Endothelial cell of umbilical vein (primary cell): ENCODE measurements at regions not wholly inside any gene's neighbourhood (a gene's known extent, or its start where the extent isn't known, plus 50 kb on each side); places are given as distances from the start of the nearest gene placed in this dataset.

Experiments used
- BruUV-seq: library from RNA; stranded (reverse); fragments of 400-500 nt; replicated peaks from 2 replicates; lab custom pipeline; 2021; lab: Mats Ljungman, UMichigan
- CTCF ChIA-PET: fragments of 300-600, 350-600 bp; sonication (Branson Sonifier 250); formaldehyde crosslinking; loops from one replicate; lab custom pipeline; 2021; ENCODE audit warnings: antibody characterized with exemption, inconsistent platforms; lab: Charles Lee
- POLR2A ChIA-PET: fragments of 300-600, 350-600 bp; sonication (Branson Sonifier 250); formaldehyde crosslinking; loops from one replicate; lab custom pipeline; 2021; ENCODE audit warnings: antibody characterized with exemption, inconsistent platforms; lab: Charles Lee
- DNase-seq: peaks from one replicate; pipeline ENCODE4 v3.0.0-alpha.2; 2011; ENCODE audit warnings: low read depth, low spot score
- FAIRE-seq: peaks from 2 replicates; lab custom pipeline; 2011; peaks lifted over from hg19 to GRCh38; lab: Jason Lieb, UNC
- H2AFZ ChIP-seq: 2 replicates; pipeline ENCODE4 v1.6.0; 2012; ENCODE audit warnings: low read depth, low read length, control low read depth, inconsistent platforms
- H3K27ac ChIP-seq: 2 replicates; pipeline ENCODE4 v1.5.1; 2011; ENCODE audit warnings: low read depth, mild to moderate bottlenecking, control low read depth, low read length, moderate library complexity; ENCODE audit not compliant: insufficient read depth
- H3K27me3 ChIP-seq, 2 experiments: 2 replicates each; pipeline versions ENCODE4 v1.6.0 to v1.6.1; 2011; ENCODE audit warnings: low read length in 2 of 2, mixed read lengths in 1 of 2; ENCODE audit not compliant: control insufficient read depth in 2 of 2, insufficient read depth in 2 of 2
- H3K36me3 ChIP-seq, 2 experiments: 2 replicates in 1 of 2; 3 replicates in 1 of 2; pipeline ENCODE4 v1.5.1; 2011; ENCODE audit warnings: low read length in 2 of 2, mild to moderate bottlenecking in 1 of 2, moderate library complexity in 1 of 2; ENCODE audit not compliant: control insufficient read depth in 2 of 2, insufficient read depth in 2 of 2; ENCODE audit errors: extremely low read depth in 1 of 2
- H3K4me1 ChIP-seq: 3 replicates; pipeline ENCODE4 v1.5.1; 2011; ENCODE audit warnings: mild to moderate bottlenecking, low read length; ENCODE audit not compliant: control insufficient read depth, insufficient read depth; ENCODE audit errors: extremely low read depth
- H3K4me2 ChIP-seq: 2 replicates; pipeline ENCODE4 v1.6.1; 2011; ENCODE audit warnings: low read length, control low read depth, mixed read lengths; ENCODE audit not compliant: insufficient read depth
- H3K4me3 ChIP-seq, 3 experiments: fragments of 200-600 bp in 1 of 3; sonication (generic), shearing (Covaris generic) in 1 of 3; replicated peaks in 1 of 3; 2 replicates each; pipeline ENCODE4 v1.5.1; 2011 to 2016; ENCODE audit warnings: control low read depth in 3 of 3, low read length in 3 of 3, mild to moderate bottlenecking in 2 of 3, inconsistent platforms in 1 of 3, low read depth in 1 of 3, moderate library complexity in 1 of 3; ENCODE audit not compliant: insufficient read depth in 1 of 3
- H3K79me2 ChIP-seq: 2 replicates; pipeline ENCODE4 v1.6.0; 2012; ENCODE audit warnings: low read length, inconsistent platforms; ENCODE audit not compliant: control insufficient read depth, insufficient read depth
- H3K9ac ChIP-seq: replicated peaks from 2 replicates; pipeline ENCODE3; 2011; ENCODE audit warnings: low read length, control low read depth; ENCODE audit not compliant: insufficient read depth; ENCODE audit errors: extremely low read depth
- H3K9me1 ChIP-seq: replicated peaks from 3 replicates; pipeline ENCODE4 v1.6.0; 2011; ENCODE audit warnings: mild to moderate bottlenecking, low read length; ENCODE audit not compliant: control insufficient read depth, insufficient read depth; ENCODE audit errors: extremely low read depth
- H3K9me3 ChIP-seq: replicated peaks from 2 replicates; pipeline ENCODE4 v1.5.1; 2012; ENCODE audit warnings: low read length, inconsistent platforms; ENCODE audit not compliant: control insufficient read depth, insufficient read depth
- H4K20me1 ChIP-seq: replicated peaks from 2 replicates; pipeline ENCODE3; 2011; ENCODE audit warnings: mild to moderate bottlenecking, low read length; ENCODE audit not compliant: control insufficient read depth, insufficient read depth; ENCODE audit errors: extremely low read depth
- CTCF ChIP-seq, 2 donors: IDR thresholded peaks; 1 replicate in 1 of 2; 2 replicates in 1 of 2; pipeline ENCODE4 v1.5.1; 2011; ENCODE audit warnings: low read length in 2 of 2, mild to moderate bottlenecking in 2 of 2, moderate library complexity in 2 of 2, control low read depth in 1 of 2, inconsistent platforms in 1 of 2, low read depth in 1 of 2; ENCODE audit not compliant: insufficient read depth in 1 of 2; ENCODE audit errors: extremely low read depth in 1 of 2
- EZH2 ChIP-seq: IDR thresholded peaks from 2 replicates; pipeline ENCODE4 v1.6.1; 2012; ENCODE audit warnings: borderline replicate concordance, low read depth, mild to moderate bottlenecking, moderate library complexity, low read length, inconsistent platforms; ENCODE audit not compliant: severe bottlenecking
- JUN ChIP-seq: IDR thresholded peaks from 2 replicates; pipeline ENCODE4 v1.6.1; 2011; ENCODE audit warnings: borderline replicate concordance, low read depth; ENCODE audit not compliant: insufficient read length, insufficient read depth
- MYC ChIP-seq: IDR thresholded peaks from one replicate; pipeline ENCODE4 v1.6.1; 2011; ENCODE audit warnings: mild to moderate bottlenecking, low read depth, low read length
- POLR2A ChIP-seq: IDR thresholded peaks from 2 replicates; pipeline ENCODE4 v1.6.1; 2012; ENCODE audit warnings: low read depth, mild to moderate bottlenecking, control low read depth, low read length
- POLR2AphosphoS5 ChIP-seq: IDR thresholded peaks from 2 replicates; pipeline ENCODE4 v1.6.1; 2012; ENCODE audit warnings: low read depth, mild to moderate bottlenecking, control low read depth, low read length, moderate library complexity; ENCODE audit not compliant: insufficient read depth
- dilution Hi-C: fragments of 300-500 bp; cut with MboI; formaldehyde crosslinking; loops from one replicate; pipeline ENCODE4 v1.15.0; 2019; ENCODE audit warnings: low sequenced_read_pairs; ENCODE audit not compliant: extremely low pct_ligation_motif_present
- intact Hi-C: fragments of 100-400 bp; cut with micrococcal nuclease; formaldehyde crosslinking; loops from one replicate; pipeline ENCODE4 v1.10.0; 2022
- TF ChIP-seq, protein P1 (sequence below): IDR thresholded peaks from 2 replicates; pipeline ENCODE4 v1.6.1; 2011; ENCODE audit not compliant: insufficient read depth, insufficient read length

DNA sequence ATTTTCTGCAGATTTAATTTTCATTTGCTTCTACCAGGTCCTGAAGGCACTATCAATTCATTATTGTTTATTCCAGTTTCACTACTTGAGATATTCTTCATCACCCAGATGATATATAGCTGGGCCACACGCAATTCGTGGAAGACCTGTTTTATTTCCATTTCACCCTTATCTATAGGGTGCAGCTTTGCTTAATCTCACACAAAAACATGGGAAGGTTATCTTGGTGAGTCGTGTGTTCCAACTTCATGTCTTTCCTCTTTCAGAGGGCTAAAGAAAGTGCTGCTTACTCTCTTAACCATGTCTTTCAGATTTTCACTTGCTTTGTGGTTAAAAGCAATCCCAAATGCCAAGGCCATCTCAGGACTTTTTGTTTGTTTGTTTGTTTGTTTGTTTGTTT lies 194.0 kb downstream of the SOD2 start:
- ChIA-PET CTCF (interaction anchor here (1.0 kb wide), 1 partner anchor 325 kb away, joined by 3 read pairs; no protein-coding TSS in a partner anchor), POLR2A (no interaction called here)
- no peaks in the 10 kb centered on the region for H3K36me3 ChIP-seq
- H3K27ac ChIP-seq = no peak overlapping the region
- DNase-seq (no peak), FAIRE-seq (no peak)
- intact Hi-C loops (no loop called here), dilution Hi-C loops (no loop called here)
- H2AFZ ChIP-seq = no peak overlapping the region
- H3K9me3 ChIP-seq = peaks cover 3% of the 10 kb centered on the region
- no peaks in the 10 kb centered on the region for H3K79me2 ChIP-seq
- no peaks in the 10 kb centered on the region for H3K9me1 ChIP-seq
- H3K4me2 ChIP-seq = no peak overlapping the region
- no peaks in the 10 kb centered on the region for H3K27me3 ChIP-seq
- H3K9ac ChIP-seq = no peak overlapping the region
- TF ChIP-seq CTCF (IDR thresholded peaks at IDR 0.05; ENCODE audit: extremely low read depth in 1 of 2, insufficient read depth in 1 of 2, low read depth in 1 of 2, low read length in 2 of 2) (no peak), POLR2AphosphoS5 (no peak), JUN (no peak), MYC (no peak), EZH2 (no peak), POLR2A (no peak)
- TF ChIP-seq, protein P1, sequence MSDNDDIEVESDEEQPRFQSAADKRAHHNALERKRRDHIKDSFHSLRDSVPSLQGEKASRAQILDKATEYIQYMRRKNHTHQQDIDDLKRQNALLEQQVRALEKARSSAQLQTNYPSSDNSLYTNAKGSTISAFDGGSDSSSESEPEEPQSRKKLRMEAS = no peak
- no TSS peak for BruUV-seq
- H4K20me1 ChIP-seq = no peaks in the 10 kb centered on the region
- H3K4me1 ChIP-seq = no peaks in the 10 kb centered on the region
- no peak overlapping the region for H3K4me3 ChIP-seq
